Peyer's patch (tissue), 4 donors: ENCODE measurements at regions not wholly inside any gene's neighbourhood (a gene's known extent, or its start where the extent isn't known, plus 50 kb on each side); places are given as distances from the start of the nearest gene placed in this dataset.

Experiments
- DNase-seq, 3 donors: peaks; one replicate each; pipeline ENCODE4 v3.0.0-alpha.2; 2017 to 2019
- H3K27ac ChIP-seq, 4 donors: fragments of 200-600 bp; sonication (generic); one replicate each; pipeline ENCODE4 v1.5.1; 2016 to 2019
- H3K27me3 ChIP-seq, 2 donors: fragments of 200-600 bp; sonication (generic); one replicate each; pipeline ENCODE4 v1.5.1; 2019
- H3K36me3 ChIP-seq, 3 donors: fragments of 200-600 bp; sonication (generic); one replicate each; pipeline ENCODE4 v1.5.1; 2016 to 2019
- H3K4me1 ChIP-seq, 4 donors: fragments of 200-600 bp; sonication (generic); one replicate each; pipeline ENCODE4 v1.5.1; 2016 to 2019
- H3K4me3 ChIP-seq, 4 donors: fragments of 200-600 bp; sonication (generic); 1 replicate in 3 of 4; 2 replicates in 1 of 4; pipeline ENCODE4 v1.5.1; 2016 to 2019; ENCODE audit warnings: mild to moderate bottlenecking in 1 of 4
- H3K9me3 ChIP-seq, 4 donors: fragments of 200-600 bp; sonication (generic); one replicate each; pipeline ENCODE4 v1.5.1; 2016 to 2019; ENCODE audit warnings: mild to moderate bottlenecking in 1 of 4
- CTCF ChIP-seq, 6 experiments: fragments of 450-650 bp in 4 of 6; fragments of 200-600 bp in 2 of 6; sonication (generic) in 1 of 6; IDR thresholded peaks; one replicate each; pipeline ENCODE4 v1.5.1; 2017 to 2019; ENCODE audit warnings: antibody characterized with exemption in 6 of 6, mild to moderate bottlenecking in 3 of 6, moderate library complexity in 1 of 6
- POLR2A ChIP-seq, 2 donors: fragments of 450-650 bp; IDR thresholded peaks; one replicate each; pipeline ENCODE4 v1.5.1; 2017; ENCODE audit warnings: antibody characterized with exemption in 2 of 2, mild to moderate bottlenecking in 2 of 2, moderate library complexity in 2 of 2

- Histone ChIP-seq H3K4me1 (peaks cover 0 to 3% (median 0%) of the 10 kb centered on the region in 4 donors), H3K36me3 (no peaks in the 10 kb centered on the region), H3K27me3 (no peaks in the 10 kb centered on the region), H3K9me3 (no peaks in the 10 kb centered on the region), H3K27ac (no peak overlapping the region), H3K4me3 (no peak overlapping the region)
- DNase-seq = no peak
- TF ChIP-seq CTCF (IDR thresholded peaks at IDR 0.05) = no peak
- no peak for TF ChIP-seq POLR2A (IDR thresholded peaks at IDR 0.05)
Observed at GRCh38 chr4:74618166-74618565, 173.2 kb downstream of the AREG start.

GRCh38 chr4:74618659-74619058 lies 173.7 kb downstream of the AREG start:
- H3K27me3 ChIP-seq = no peaks in the 10 kb centered on the region
- DNase-seq = no peak
- no peak overlapping the region for H3K4me3 ChIP-seq
- peaks cover 0 to 8% (median 0%) of the 10 kb centered on the region in 4 donors for H3K4me1 ChIP-seq
- H3K27ac ChIP-seq = no peak overlapping the region
- no peaks in the 10 kb centered on the region for H3K9me3 ChIP-seq
- TF ChIP-seq POLR2A (IDR thresholded peaks at IDR 0.05) = no peak
- no peak for TF ChIP-seq CTCF (IDR thresholded peaks at IDR 0.05)
- no peaks in the 10 kb centered on the region for H3K36me3 ChIP-seq

- Histone ChIP-seq H3K27me3 (no peaks in the 10 kb centered on the region), H3K27ac (no peak overlapping the region), H3K4me1 (peaks cover 0 to 11% (median 0%) of the 10 kb centered on the region in 4 donors), H3K4me3 (no peak overlapping the region), H3K36me3 (no peaks in the 10 kb centered on the region), H3K9me3 (no peaks in the 10 kb centered on the region)
- TF ChIP-seq POLR2A (IDR thresholded peaks at IDR 0.05) (no peak), CTCF (IDR thresholded peaks at IDR 0.05) (no peak)
- DNase-seq = no peak
Observed at GRCh38 chr4:74619931-74620702, 174.2 kb downstream of the BTC start.

- H3K36me3 ChIP-seq = no peaks in the 10 kb centered on the region
- H3K27me3 ChIP-seq = no peaks in the 10 kb centered on the region
- peaks cover 0 to 16% (median 0%) of the 10 kb centered on the region in 4 donors for H3K4me1 ChIP-seq
- DNase-seq = no peak
- no peaks in the 10 kb centered on the region for H3K9me3 ChIP-seq
- TF ChIP-seq CTCF (IDR thresholded peaks at IDR 0.05) (no peak), POLR2A (IDR thresholded peaks at IDR 0.05) (no peak)
- no peak overlapping the region for H3K27ac ChIP-seq
- no peak overlapping the region for H3K4me3 ChIP-seq
Observed at GRCh38 chr4:74621616-74622015, 172.7 kb downstream of the BTC start.

- no peaks in the 10 kb centered on the region for H3K27me3 ChIP-seq
- DNase-seq = peak in 1 of 3 donors; percentile 62
- H3K36me3 ChIP-seq = no peaks in the 10 kb centered on the region
- no peak overlapping the region for H3K4me3 ChIP-seq
- peaks cover 0 to 18% (median 0%) of the 10 kb centered on the region in 4 donors for H3K4me1 ChIP-seq
- H3K9me3 ChIP-seq = no peaks in the 10 kb centered on the region
- peak in 4 of 6 experiments; percentile 36 to 91 (median 90) for TF ChIP-seq CTCF (IDR thresholded peaks at IDR 0.05)
- no peak for TF ChIP-seq POLR2A (IDR thresholded peaks at IDR 0.05)
- H3K27ac ChIP-seq = no peak overlapping the region
Observed at GRCh38 chr4:74623041-74623440, 171.3 kb downstream of the BTC start.
